ENCODE measurements at regions not wholly inside any gene's neighbourhood (a gene's known extent, or its start where the extent isn't known, plus 50 kb on each side); places are given as distances from the start of the nearest gene placed in this dataset.

DNA sequence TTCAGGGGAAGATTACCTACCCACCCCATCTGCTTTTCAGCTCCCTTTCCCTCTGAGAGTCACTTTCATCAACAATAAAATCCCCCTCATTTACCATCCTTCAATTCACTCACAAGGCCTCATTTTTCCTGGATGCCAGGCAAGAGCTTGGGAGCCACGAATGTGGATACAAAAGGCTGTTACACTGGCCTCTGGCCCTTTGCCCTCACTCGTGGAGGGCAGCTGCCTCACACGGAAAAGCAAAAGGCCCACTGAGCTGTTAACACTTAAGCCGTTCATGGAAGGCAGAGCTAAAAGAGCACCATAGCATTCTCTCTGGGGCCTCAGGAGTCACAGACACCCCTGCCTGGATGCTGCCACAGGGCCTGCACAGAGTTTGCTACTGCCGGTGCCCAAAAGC lies 102.4 kb upstream of the TUSC7 start:
- Histone ChIP-seq H2AK5ac (ENCODE audit: insufficient read length, low read length) (no peak overlapping the region), H4K91ac (ENCODE audit: insufficient read length, low read depth, low read length) (no peak overlapping the region), H3K4ac (ENCODE audit: low read depth, low read length) (no peak overlapping the region), H2BK120ac (ENCODE audit: low read depth, low read length, poor library complexity, severe bottlenecking) (no peak overlapping the region), H4K20me1 (ENCODE audit: control insufficient read depth, insufficient read depth, insufficient read length) (no peaks in the 10 kb centered on the region), H2AFZ (ENCODE audit: low read length) (no peak overlapping the region), H3T11ph (ENCODE audit: low read length) (no peak overlapping the region), H4K5ac (ENCODE audit: insufficient read length, low read depth, low read length) (no peak overlapping the region), H3K23me2 (ENCODE audit: insufficient read length, low read depth, low read length, poor library complexity, severe bottlenecking) (no peaks in the 10 kb centered on the region), H2BK20ac (ENCODE audit: low read depth, low read length, poor library complexity, severe bottlenecking) (no peak overlapping the region), H3K9me3 (ENCODE audit: control insufficient read depth, low read depth, low read length) (no peaks in the 10 kb centered on the region), H3K4me2 (ENCODE audit: insufficient read depth, insufficient read length, low read length) (no peak overlapping the region), H3K18ac (ENCODE audit: insufficient read length, low read depth, low read length) (no peak overlapping the region), H2BK5ac (ENCODE audit: insufficient read length, low read length) (no peak overlapping the region), H2BK12ac (ENCODE audit: insufficient read length, low read depth, low read length) (no peak overlapping the region), H3K4me1 (ENCODE audit: insufficient read depth, low read length) (no peaks in the 10 kb centered on the region), H4K8ac (replicated peaks; ENCODE audit: insufficient read length, low read depth, low read length) (no peak overlapping the region), H3K27me3 (ENCODE audit: insufficient read depth, low read length) (no peaks in the 10 kb centered on the region), H3K79me2 (ENCODE audit: insufficient read depth, low read length) (no peaks in the 10 kb centered on the region), H3K56ac (ENCODE audit: insufficient read length, low read depth, low read length) (no peak overlapping the region), H3K27ac (ENCODE audit: insufficient read length, low read depth, low read length) (no peak overlapping the region), H3K79me1 (ENCODE audit: insufficient read depth, low read depth, low read length, poor library complexity, severe bottlenecking) (no peaks in the 10 kb centered on the region), H3K23ac (ENCODE audit: insufficient read length, low read depth, low read length) (no peak overlapping the region), H3K14ac (ENCODE audit: insufficient read depth, low read length) (no peak overlapping the region), H2BK15ac (ENCODE audit: low read depth, low read length) (no peak overlapping the region), H3K9ac (ENCODE audit: extremely low read depth, insufficient read length, low read length) (no peak overlapping the region)
- Mint-ChIP-seq H3K27ac (0 out of 7 replicates have a peak overlapping the region, but pooled peaks of 1 of the 3 experiments have one; percentile 36), H3K9me3 (no peaks in the 10 kb centered on the region), H3K36me3 (ENCODE audit: insufficient read depth in 1 of 3, low read depth in 3 of 3) (no peaks in the 10 kb centered on the region), H3K4me3 (no peak overlapping the region), H3K4me1 (no peaks in the 10 kb centered on the region), H3K27me3 (ENCODE audit: low read depth) (no peaks in the 10 kb centered on the region)
- no peak for DNase-seq
- no CpG with 5 or more reads among the region's 5 CpGs for WGBS (ENCODE audit: extremely low coverage, insufficient read length, low lambda C conversion rate)
- TF ChIP-seq, protein P1, sequence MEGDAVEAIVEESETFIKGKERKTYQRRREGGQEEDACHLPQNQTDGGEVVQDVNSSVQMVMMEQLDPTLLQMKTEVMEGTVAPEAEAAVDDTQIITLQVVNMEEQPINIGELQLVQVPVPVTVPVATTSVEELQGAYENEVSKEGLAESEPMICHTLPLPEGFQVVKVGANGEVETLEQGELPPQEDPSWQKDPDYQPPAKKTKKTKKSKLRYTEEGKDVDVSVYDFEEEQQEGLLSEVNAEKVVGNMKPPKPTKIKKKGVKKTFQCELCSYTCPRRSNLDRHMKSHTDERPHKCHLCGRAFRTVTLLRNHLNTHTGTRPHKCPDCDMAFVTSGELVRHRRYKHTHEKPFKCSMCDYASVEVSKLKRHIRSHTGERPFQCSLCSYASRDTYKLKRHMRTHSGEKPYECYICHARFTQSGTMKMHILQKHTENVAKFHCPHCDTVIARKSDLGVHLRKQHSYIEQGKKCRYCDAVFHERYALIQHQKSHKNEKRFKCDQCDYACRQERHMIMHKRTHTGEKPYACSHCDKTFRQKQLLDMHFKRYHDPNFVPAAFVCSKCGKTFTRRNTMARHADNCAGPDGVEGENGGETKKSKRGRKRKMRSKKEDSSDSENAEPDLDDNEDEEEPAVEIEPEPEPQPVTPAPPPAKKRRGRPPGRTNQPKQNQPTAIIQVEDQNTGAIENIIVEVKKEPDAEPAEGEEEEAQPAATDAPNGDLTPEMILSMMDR (conservative IDR thresholded peaks at IDR 0.05): no peak
